T-helper 2 cell treated with Interferon-gamma antibody and Interleukin-4, amounts not matched to agents 100 ng/mL and 5 ng/mL, for 36 hours (primary cell): ENCODE measurements at regions not wholly inside any gene's neighbourhood (a gene's known extent, or its start where the extent isn't known, plus 50 kb on each side); places are given as distances from the start of the nearest gene placed in this dataset.

Experiments used
- intact Hi-C: fragments of 100-400 bp; cut with micrococcal nuclease; formaldehyde crosslinking; loops from one replicate; pipeline ENCODE4 v1.15.1; 2023

DNA sequence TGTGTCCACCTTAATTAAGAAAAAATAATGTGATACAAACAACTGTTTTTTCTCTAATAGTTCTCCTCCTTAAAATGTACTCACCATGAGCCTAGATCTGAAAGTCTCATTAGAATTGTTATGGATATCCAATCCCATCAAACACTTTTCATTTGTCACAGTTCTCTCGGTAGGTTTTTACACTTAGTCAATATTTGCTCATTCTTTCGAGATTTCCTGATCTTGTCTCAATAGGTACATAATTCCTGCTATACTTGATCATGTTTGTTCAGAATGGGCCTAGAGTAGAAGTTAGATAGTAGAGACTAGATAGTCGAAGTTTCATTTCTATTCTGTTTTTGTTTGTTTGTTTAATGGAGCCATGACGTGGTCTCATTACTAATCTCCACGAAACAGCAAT lies 2005.7 kb downstream of the NCAM2 start:
- intact Hi-C loops: no loop called here

DNA sequence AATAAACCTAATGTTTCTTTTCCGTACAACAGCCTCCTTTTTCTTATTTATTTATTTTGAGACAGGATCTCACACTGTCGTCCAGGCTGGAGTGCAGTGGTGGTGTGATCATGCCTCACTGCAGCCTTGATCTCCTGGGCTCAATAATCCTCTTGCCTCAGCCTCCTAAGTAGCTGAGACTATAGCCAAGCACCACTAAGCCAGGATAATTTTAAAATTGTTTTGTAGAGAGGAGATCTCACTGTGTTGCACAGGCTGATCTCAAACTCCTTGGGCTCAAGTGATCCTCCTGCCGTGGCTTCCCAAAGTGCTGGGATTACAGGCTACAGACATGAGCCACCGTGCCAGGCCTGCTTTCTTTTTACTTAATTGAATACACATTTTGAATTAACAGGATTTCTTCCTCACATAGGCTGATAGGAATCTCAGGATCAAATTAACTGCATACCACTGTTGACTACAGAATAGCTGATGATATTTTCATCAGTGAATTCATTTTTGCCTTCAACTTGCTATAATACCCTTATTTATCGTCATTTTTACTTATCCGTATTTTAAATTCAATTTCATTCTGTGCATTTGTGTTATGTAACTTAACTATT lies 2010.5 kb downstream of the NCAM2 start:
- intact Hi-C loops: no loop called here

DNA sequence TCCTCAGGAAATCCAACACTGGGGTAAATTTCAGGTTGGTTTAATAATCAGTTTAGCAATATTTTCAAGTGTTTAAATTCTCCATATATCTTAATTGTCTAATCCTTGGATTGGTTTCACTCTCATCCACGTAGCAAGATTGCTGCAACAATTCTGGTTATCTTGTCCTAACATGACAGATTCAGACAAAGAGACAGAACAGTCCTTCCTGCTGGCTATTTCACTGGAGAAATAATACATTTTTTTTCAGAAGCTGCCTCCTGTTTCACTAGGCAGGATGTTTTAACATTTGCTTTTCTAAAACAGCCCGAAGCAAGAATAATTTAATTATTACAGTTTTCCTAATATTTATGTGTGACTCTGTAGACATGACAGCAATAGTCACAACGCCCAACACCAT lies 2011.2 kb downstream of the NCAM2 start:
- intact Hi-C loops: no loop called here

DNA sequence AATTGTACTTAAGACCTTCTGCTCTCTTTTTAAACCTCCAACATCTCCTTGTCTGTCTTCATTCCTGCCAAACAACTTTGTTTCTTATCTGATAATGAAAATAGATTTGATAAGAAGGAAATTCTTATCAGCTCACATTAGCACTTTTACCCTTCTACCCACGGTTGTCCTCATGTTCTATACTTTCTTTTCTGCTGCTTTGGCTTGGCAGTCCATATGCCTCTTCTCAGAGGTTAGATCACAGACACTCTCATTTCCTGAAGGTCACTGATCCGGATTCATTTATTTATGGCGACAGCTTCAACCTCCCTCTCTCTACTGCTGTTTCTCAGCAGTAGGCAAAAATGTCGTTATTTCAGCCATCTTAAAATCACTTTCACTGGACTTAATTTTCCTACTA lies 2015.8 kb downstream of the NCAM2 start:
- intact Hi-C loops: no loop called here

DNA sequence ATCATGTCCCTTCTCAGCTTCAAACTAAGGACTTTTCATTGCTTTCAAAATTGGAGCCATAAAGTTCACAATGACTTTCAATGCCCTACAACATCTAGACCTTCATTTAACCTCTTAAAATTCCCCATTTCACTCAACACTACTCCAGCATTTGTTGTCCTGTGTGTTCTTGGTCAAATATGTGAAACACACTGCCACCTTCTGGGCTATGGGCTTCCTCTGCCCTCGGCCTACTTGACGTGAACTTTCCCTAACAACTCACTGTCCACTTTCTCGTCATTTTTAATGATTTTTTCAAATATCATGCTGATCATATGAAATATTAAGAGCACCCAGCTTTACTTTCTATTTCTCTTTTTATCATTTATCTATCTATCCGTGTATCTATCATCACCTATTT lies 2018.4 kb downstream of the NCAM2 start:
- intact Hi-C loops: no loop called here

DNA sequence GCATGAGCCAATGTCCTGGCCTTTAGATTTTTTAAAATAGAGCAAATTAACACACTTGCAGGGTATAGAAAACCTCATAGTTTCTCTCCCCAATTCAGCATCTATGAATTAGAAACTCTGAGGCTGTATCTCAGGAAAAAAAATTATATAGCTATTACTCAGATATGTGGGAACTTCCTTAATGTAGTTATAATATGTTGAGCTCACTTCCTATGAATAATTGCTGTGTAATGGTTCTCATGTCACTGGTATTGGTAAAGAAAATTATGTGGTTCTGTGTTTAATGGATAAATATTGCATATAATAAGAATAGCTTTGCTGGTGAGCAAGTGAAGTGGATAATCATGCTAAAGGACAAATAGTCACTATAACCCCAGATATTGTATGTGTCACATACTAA lies 2019.8 kb downstream of the NCAM2 start:
- intact Hi-C loops: no loop called here

DNA sequence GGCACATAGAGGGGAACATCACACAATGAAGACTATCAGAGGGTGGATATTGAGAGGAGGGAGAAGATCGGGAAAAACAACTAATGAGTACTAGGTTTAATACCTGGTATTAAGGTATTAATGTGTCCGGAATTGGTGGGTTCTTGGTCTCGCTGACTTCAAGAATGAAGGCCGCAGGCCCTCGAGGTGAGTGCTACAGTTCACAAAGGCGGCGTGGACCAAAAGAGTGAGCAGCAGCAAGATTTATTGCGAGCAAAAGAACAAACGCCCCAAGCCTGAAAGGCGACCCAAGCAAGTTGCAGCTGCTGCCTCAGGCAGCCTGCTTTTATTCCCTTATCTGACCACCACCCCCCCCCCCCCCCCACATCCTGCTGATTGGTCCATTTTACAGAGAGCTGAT lies 2022.8 kb downstream of the NCAM2 start:
- intact Hi-C loops: no loop called here

DNA sequence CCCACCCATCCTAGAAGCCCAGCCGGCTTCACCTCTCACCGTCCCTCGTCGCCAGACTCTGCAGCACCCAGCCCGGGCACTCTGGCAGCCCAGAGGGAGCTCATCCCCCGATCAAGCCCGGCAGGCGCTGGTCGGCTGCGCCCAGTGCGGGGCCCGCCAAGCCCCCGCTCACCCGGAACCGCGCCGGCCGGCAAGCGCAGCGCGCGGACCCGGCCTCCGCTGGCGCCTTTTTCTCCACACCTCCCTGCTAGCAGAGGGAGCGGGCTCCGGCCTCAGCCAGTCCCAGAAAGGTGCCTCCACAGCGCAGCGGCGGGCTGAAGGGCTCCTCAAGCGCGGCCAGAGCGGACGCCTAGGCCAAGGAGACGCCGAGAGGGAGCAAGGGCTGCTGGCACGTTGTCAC lies 2023.3 kb downstream of the NCAM2 start:
- intact Hi-C loops: no loop called here

DNA sequence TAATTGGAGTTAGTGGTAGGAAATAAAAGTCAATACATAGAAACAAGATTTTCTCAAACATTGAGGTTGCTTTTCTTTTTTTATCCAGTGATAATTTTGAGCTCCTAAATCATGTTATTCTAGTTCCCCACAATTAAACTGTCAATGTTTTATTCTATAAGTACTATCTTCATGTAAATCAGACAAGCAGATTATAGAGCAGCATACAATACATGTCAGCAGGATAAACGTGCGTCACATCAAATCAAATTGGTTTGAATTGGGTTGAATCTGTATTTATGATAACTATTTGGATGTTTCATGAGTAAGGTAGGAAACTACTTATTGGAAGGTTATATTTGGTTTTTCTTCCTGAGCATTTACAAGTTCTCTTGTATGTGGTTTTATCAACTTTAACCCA lies 2028.7 kb downstream of the NCAM2 start:
- intact Hi-C loops: no loop called here

DNA sequence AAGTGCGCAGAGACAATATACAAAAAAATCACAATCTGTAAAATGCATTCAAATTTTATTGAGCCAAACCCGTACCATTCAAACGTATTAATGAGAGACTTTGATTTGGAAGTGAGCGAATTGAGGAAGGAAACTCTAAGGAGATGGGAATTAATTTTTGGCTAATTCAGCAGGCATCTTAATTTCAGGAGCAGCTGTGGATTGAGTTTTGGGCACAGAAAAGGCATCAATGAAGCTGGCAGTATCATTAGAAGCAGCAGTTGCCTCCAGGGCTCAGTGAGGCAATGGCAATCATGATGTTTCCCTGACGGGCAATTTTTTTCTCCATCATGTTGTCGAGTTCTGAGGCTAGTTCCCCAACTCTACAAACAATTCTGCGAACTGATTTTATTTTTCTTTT lies 2041.6 kb downstream of the NCAM2 start:
- intact Hi-C loops: no loop called here

DNA sequence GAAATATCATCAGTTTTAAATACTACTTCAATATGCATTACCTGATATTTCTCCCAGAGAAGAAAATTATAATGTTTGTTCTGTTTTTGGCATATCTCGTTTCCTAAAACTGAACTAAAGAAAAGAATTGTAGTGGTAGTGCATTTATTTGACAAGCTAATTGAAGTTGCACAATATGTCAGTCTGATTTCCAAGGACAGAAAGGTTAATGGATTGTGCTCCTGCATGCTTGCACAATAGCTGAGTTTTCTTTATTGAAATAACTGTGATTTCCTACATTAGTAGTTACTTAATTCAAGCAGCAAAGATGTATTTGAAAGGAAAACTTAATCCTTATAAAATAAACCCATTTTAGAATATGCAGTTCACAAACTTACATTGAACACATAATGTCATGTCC lies 2047.7 kb downstream of the NCAM2 start:
- intact Hi-C loops: no loop called here

DNA sequence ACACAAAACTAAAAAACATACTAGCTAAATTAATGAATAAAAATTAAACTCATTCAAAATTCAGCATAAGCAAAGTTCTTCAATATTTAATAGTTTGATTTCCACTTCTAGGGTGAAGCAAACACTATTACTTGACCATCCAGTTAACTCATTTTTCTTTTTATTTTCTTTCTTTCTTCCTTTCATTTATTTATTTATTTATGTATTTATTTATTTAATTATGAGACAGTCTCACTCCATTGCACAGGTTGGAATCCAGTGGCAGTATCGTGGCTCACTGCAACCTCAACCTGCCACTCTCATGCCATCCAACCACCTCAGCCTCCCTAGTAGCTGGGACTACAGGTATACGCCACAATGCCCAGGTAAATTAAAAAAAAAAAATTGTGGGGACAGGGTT lies 2069.5 kb downstream of the NCAM2 start:
- intact Hi-C loops: no loop called here

DNA sequence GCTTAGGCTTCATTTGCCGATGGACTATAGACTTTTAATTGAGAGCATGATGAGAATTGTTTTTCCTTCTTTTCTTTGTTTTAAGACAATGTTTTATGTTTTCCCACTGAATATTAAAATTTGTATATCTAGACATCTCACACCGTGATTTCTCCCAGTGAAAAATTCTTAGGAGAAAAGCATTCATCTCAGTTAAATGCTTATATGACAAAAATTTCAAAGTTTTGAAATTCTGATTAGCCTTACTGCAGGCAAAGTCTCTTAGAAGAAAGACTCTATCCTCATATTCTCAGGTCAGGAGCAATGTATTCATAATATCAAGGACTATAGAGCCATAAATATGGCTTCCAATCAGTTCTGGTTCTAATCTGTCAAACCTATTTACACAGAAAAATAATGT lies 2085.0 kb downstream of the NCAM2 start:
- intact Hi-C loops: no loop called here

DNA sequence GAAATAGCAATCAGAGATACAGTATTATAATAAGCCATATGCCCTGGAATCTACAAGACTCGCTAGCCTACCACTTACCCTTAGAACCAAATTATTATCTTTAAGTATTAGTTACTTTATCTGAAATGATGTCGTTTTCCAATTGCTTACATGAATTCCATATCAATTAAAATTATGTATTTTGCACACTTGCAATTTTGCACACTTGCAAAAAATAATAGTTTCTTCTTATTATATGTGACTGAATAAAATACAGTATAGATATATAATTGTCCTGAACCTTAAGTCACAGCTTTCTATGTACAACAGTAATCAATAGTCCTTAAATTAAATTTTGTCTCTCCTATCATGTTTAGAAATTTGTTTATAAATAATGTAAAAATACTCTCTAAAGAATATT lies 2095.1 kb downstream of the NCAM2 start:
- intact Hi-C loops: no loop called here

DNA sequence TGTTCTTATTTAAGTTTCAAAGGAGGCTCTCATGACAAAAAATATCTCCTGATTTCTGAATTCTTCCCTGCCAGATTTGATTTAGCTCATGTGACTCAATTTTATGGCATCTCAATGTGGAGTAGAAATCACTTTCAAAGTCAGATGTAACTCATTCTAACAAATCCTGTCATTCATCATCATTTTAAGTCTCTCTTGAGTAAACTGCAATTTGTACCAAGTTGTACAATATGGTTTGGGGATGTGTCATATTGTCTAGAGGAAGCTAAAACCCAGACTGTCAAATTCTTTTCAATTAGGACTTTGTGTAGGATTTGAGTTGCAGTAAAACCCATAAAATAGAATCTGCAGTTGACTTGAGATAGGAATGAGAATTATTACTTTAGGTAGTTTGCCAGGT lies 2101.0 kb downstream of the NCAM2 start:
- intact Hi-C loops: no loop called here

DNA sequence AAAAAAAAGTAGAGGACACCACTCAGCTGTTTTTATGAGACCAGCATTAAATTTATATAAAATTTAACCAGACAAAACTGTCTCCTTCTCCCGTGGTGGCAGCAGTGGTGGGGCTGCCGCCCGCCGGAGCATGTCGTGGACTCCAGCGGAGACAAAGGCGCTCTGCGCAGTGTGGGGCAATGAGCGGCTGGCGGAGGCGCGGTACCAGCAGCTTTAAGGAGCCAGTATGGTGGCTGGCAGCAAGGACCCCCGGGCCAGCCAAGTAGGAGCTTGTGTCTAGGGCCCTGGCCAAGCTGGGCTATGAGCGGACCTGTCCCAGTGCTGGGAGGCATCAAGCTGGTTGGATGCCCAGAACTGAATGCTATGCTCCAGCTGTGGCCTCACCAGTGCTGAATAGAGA lies 2102.9 kb downstream of the NCAM2 start:
- intact Hi-C loops: no loop called here

DNA sequence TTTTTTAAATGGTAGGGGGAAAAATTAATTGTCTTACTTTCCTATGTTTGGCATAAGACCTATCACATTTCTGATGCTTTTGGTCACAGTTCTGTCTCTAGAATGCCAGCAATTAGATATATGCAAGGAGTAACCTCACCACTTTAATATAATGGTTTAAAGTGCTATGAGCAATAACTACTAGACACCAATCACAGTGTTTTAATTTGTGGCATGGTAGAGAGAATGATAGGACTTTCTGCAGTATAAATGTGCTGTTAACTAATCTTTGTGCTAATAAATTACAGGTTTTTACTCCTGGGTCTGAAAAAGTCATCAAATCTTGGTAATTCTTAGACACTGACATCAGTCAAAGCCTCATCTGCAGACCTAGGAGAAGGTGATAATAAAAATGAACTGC lies 2110.3 kb downstream of the NCAM2 start:
- intact Hi-C loops: no loop called here

DNA sequence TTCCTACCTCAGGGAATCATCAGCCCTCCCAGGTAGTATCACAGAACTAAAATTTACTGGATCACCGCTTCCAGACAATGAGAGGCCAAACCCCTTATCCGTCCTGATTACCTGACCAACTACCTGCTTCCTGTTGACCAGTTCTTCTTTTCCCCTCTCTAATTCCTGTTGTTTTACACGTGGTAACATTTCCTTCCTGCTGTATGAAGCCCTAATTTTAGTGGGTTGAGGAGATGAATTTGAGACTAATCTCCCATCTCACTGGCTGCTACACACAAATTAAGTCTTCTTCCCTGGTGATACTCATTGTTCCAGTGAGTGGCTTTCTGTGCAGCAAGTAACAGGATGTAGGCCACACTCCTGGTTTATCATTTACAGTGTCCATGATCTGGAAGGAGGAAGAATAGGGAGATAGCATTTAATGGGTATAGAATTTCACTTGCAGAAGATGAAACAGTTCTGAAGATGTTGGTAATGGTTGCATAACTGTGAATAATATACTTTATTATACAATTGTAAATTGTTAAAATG lies 2112.9 kb downstream of the NCAM2 start:
- intact Hi-C loops: no loop called here

DNA sequence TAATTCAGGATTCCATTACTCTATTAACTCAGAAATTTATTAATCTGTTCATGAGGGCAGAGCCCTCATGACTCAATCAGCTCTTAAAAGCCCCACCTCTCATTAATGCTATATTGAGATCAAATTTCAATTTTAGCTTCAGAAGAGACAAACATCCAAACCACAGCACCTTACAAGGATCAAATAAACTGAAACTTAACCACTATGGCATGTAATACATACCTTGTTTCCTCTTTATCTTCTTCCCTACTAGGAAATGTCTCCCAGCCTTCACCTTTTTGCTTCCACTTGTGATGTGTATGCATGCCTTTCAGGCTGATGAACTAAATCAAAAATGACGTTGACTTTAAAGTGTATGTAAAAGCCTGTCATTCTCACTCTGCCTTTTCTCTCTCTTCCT lies 2121.3 kb downstream of the NCAM2 start:
- intact Hi-C loops: no loop called here

DNA sequence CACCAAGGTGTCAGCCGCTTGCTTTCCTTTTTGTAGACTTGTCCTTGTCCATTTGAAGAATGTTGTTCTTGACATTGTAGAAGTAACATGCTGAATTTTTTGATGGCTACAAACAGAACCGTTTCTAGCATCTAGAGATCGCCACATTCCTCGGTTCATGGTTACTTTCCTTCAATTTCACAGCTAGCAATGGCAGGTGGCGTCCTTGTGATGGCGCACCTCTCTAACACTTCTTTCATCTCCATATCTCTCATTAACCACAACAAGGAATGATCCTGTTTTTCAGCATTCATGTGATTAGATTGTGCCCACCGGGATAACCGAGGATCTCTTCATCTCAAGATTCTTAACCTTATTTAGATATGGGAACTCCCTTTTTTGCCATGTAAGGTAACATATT lies 2129.8 kb downstream of the NCAM2 start:
- intact Hi-C loops: no loop called here

DNA sequence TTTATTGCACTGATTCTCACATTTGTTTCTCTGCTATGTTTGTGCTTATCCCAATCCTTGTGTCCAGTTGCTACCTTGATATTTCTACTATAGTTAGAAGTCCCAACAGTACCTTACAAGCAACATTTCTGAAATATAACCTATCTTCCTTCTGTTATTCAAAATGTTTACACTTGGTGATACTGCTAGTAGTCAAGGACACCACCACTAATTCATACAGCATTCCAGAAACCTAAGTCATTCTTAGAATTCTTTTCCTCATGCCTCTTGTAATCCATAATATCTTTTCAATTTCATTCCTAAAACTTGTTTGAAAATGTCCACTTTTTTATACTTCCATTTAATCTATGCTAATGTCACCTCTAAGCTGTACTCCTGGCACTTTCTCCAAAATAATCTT lies 2132.1 kb downstream of the NCAM2 start:
- intact Hi-C loops: no loop called here

DNA sequence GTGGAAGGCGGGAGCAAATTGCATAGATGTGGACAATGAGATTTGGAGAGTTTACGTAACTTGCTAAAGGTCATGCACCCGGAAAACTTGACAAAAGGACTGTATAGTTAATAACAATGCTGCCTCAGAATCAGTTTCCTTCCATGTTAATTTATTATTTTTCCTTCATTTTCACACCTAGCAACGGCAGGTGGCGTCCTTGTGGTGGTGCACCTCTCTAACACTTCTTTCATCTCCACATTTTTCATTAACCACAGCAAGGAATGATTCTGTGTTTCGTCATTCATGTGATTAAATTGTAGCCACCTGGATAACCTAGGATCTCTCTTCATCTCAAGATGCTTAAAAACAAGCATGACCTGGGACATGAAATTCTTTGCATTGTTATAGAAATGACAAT lies 2133.0 kb downstream of the NCAM2 start:
- intact Hi-C loops: no loop called here

DNA sequence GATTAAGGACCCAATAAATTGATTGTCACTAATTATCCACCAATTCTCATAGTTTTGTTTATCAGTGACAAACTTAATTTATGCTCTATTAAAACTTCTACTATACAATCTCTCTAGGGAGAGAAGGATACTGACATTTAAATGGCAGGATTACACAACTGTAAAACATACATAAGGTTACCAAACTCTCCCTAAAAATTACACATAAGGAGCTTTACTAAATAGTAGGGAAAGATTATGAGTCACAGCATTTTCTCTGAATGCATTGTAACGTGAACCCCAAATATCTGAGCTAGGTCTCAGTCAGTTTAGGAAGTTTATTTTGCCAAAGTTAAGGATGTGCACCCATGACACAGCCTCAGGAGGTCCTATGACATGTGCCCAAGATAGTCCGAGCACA lies 2140.6 kb downstream of the NCAM2 start:
- intact Hi-C loops: no loop called here

DNA sequence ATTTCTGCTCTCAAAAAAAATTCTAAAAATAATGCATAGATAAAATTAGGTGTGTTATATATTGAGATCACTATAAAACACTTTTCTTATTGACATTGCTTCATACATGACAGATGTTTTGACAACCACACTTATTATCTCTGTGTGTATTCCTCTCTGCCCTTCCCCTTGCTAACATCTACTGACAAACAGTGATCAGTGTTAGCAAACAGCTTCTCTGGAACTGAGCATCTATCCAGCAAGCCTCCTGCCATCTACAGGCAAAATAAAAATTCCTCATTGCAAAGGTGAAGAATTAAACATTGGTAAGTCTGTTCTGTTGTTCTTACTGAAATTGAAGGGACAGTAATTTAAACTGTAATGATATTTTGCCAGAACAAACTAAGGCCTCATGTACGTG lies 2153.9 kb downstream of the NCAM2 start:
- intact Hi-C loops: no loop called here
